Activated T-cell treated with anti-CD3 and anti-CD28 coated beads, Interleukin-2, amount 50 U/mL, for 1 hour (primary cell): ENCODE measurements at regions not wholly inside any gene's neighbourhood (a gene's known extent, or its start where the extent isn't known, plus 50 kb on each side); places are given as distances from the start of the nearest gene placed in this dataset.
"Not testable (repeated sequence)": the region's sequence is repeated elsewhere in the genome, so short reads cannot be mapped to it uniquely, and the experiment has no call there.

Experiments
- DNase-seq: peaks from one replicate; pipeline ENCODE4 v3.0.0-alpha.2; 2020

DNA sequence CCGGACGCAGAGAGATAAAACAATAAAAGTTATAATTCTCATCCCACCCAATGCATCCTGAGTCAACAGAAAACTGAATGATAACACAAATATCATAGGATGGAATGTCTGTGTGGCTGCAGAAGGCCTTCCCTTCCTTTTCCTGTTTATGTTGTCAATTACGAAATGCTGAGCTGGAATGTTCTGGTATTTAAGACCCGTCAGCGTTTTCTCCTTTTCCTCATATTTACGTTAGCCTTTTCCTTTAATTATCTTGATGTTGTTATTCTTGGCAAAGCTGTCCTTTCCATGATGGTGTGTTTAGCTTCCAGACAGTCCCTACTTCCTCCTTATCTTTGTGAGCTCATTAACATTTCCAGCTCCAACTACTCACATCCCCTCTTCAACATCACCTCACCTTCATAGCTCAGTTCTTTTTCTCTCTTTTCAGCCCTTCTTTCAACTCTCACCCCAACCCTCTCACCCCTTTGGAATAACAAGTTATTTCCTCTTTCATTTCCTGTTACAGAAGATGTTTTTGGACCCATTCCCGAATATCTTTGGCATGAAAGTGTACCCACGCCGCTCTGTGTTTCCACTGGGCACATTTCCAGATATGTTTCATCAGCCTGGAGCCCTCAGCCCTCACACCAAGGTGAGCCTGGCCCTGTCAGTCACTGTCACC lies 221.6 kb downstream of the NR2F1-AS1 start:
- no peak for DNase-seq

DNA sequence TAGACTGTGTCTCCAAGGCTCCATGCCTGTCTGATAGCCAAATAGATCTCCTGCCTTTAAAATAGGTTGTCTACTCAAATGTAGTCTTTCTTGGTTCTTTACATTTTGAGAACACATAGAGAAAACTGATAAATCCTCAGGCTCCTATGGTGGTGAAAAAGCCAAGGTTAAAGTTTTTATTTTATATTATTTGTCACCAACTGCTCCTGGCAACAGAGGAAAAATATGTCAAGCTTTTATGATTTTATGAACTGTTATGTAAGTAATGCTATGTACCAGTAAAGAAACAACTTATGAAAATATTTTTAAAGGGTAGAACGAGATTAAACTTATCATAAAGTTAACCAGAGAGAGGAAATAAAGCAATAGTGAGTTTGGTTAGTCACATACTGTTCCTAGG lies 222.8 kb downstream of the NR2F1-AS1 start:
- DNase-seq = no peak

DNA sequence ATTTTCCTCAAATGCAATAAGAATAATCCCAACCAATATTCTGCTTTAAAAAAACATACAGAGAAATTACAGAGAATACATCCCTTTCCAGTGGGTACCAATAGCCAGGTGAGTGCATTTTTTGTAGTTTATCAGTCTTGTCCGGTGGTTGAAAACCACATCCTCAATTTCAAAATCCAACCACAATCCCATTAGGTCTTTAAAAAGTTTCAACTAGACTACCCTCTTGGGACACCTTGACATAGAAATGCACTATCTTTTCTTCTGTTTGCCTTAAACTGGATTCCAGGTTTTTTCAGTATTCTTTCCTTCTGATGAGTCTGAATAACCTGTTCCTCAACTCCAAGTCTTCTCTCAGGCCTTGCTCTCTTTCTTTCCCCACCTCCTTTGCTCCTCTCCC lies 223.3 kb downstream of the NR2F1-AS1 start:
- DNase-seq = no peak

DNA sequence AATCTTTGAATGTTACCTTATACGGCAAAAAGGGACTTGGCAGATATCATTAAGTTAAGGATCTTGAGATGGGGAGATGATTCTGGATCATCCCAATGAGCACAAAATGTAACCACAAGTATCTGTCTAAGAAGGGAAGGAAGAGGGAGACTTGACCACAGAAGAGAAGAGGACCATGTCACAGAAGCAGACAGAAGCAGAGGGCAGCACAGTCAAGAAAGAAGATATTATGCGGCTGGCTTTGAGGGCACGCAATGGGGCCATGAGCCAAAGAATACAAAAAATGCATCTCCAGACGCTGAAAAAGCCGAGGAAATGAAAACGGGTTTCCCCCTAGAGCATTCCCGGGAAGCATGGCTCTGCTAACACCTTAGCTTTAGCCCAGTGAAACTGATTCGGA lies 225.3 kb downstream of the NR2F1-AS1 start:
- DNase-seq = no peak

DNA sequence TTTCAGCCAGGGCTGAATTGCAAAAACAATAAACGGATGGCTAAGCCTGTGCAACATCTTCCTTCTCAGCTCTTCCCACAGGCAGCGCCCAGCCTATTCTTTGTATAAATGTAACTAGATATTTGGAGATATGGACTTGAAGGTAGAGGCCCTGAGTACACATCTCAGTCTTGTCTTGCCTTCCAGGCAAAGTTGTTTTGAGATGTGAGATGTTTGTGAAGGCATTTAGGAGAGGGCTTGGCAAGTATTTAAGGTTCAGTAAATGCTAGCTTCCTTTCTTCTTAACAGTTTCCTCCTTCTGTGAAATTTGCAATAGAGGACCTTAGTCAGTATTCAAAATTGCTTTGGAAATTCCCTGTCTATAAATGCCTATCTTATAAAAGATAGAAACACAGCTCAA lies 228.8 kb downstream of the NR2F1-AS1 start:
- DNase-seq = no peak

GRCh38 chr5:93349613-93350012 lies 231.4 kb downstream of the NR2F1-AS1 start:
- DNase-seq = no peak

- DNase-seq = no peak
These were observed 232.8 kb downstream of the NR2F1-AS1 start for GRCh38 chr5:93348231-93348630.

DNA sequence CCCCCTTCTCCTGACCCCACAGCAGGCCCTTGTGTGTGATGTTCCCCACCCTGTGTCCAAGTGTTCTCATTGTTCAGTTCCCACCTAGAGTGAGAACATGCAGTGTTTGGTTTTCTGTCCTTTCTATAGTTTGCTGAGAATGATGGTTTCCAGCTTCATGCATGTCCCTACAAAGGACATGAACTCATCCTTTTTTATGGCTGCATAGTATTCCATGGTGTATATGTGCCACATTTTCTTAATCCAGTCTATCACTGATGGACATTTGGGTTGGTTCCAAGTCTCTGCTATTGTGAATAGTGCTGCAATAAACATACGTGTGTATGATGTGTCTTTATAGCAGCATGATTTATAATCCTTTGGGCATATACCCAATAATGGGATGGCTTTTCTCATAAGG lies 234.2 kb downstream of the NR2F1-AS1 start:
- DNase-seq = not testable (repeated sequence)

DNA sequence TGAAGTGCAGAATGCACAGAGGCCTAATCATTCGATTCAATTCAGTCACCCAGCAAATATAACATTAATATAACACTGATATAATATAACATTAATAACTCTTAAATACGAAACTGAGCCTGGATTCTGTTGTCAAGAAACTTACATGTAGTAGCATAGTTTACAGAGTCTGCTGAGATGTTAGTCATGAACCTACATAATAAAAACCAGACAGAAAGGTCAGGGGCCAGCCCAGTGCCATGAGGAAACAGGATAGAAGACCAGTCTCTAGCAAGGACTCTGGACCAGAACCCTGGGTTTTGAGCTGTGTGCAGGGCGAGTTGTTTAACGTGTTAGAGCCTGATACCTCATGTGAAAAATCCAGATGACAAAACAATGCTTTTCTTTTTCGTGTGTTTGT lies 234.7 kb downstream of the NR2F1-AS1 start:
- no peak for DNase-seq

DNA sequence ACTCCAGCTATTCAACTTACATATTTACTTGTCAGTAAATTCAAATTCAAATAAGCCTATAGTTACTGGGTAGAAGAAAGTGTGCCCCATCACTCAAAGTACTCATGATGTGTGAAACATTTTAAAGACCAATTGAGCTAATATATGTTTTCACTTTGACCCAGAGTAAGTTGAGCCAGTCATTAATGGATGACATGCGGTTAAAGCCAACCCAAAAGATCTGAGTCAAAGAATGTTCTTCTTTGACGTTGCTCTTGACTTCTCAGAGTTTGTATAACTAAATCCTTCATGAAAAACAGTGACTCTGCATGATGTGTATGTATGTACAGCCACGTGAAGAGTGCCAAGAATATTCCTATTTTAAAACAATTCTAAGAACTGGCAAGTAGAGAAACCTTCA lies 237.4 kb downstream of the NR2F1-AS1 start:
- DNase-seq = no peak

DNA sequence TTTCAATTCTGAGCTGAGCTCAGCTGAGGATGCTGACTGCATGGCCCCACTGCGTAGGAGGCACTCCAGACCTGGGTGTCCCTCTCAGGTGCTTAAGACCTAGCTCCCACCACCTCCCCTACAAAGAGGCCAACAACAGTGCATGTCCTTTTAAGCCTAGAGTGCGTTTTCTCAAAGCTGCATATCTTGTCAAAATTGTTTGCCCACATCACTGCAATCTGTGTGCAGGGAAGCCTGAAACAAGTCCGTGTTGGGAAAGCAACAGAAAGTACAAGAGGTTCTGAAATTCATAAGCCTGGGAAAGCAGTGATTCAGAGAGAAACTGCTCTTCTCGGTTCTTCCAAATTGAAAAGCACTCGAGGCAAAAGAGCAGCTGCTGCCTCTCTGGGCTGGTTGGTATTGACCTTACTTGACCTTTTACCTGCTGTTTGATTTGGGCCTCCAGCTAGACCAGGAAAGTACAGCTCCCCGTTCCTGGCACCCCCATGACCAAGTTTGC lies 238.4 kb downstream of the NR2F1-AS1 start:
- no peak for DNase-seq

DNA sequence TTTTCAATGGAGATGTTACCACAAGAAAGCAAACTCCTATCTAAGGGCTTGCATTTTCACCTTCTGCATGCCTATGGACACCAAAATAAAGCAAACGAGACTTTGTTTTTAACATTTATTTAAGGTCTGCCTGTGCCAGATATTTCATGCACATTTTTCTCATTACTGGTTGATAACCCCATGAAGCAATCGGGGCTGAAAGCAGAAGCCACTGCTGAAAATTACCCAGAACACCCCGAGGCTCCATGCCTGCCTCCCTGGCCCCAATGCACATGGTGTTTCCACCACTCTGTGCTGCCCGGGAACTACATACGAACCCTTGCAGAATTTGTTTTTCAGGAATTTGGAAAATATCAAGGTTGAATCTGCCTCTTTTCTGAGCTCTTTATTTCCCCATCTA lies 240.1 kb downstream of the NR2F1-AS1 start:
- DNase-seq = no peak

DNA sequence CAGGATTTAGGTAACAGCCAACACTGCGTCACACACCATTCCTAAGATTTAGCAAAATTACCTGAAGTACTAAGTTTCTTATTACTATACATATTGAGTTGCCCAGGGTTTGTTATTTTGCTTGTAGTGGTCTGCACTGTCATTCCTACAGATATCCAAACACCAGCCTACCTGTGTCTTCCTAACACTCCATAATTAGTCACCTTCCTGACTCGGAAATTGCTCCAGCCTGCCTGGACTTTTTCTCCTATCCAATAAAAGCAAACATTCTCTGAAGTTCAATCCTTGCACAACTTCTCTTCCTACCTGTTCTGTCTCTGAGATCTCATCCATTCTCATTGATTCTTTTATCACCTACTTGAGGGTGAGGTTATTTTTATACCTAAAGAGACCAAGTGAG lies 243.9 kb downstream of the NR2F1-AS1 start:
- DNase-seq = no peak

GRCh38 chr5:93336330-93337110 lies 244.5 kb downstream of the NR2F1-AS1 start:
- no peak for DNase-seq

GRCh38 chr5:93331863-93332262 lies 249.2 kb downstream of the NR2F1-AS1 start:
- no peak for DNase-seq

DNA sequence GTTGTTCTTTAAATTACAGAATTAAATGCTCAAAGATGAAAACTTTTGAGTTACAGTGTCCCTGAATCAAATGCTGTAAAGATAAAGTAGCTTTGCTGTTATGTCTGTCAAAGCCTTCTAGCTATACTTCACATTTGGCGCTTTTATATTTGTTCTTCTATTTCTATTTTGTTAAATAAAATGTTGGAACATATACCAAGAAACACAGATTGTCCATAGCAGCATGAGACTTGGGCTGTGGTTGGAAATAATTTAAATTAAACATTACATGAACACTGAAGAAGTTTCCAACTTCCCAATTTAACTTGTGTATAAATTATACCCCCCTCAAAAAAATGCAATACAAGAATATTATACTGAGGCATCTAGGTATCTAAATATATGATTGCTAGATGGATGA lies 249.8 kb downstream of the NR2F1-AS1 start:
- DNase-seq = no peak

GRCh38 chr5:93330506-93330905 lies 250.5 kb downstream of the NR2F1-AS1 start:
- DNase-seq = no peak

GRCh38 chr5:93329756-93330155 lies 251.3 kb downstream of the NR2F1-AS1 start:
- no peak for DNase-seq

DNA sequence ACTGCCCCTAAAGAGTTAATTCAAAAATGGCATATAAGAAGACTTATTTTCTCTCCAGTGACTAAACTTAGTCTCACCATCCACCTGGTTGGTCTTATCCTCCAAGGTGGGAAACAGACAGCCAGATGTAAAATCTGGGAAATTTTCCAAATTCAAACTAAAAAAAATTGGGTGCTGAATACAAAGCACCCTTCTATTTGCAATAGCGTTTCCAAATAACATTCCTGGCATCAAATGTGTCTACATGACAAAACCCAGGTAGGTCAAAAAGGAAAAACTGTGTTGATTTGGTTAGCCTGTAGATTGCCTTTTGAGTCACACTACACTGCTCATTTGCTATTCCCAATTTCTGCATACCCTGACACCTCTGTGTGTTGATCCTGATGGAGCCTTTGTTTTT lies 252.2 kb downstream of the NR2F1-AS1 start:
- no peak for DNase-seq

DNA sequence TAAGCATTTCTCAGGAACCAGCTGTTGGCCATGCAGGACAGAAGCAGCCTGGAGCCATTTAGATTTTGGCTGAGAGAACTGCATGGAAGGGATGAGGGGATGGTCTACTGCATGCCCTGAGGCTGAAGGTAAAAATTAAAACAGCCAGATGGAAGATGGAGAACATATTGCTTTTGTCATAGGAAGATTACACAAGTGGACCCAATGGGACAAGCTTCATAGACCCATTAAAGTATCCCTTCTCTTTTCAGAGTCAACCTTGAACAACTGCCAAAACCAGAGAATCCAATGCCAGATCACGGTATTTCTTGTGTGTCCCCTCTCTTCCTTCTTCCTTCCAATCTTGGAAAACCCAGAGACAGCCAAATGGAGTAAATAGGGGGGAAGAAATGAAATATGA lies 253.4 kb downstream of the NR2F1-AS1 start:
- DNase-seq = no peak

DNA sequence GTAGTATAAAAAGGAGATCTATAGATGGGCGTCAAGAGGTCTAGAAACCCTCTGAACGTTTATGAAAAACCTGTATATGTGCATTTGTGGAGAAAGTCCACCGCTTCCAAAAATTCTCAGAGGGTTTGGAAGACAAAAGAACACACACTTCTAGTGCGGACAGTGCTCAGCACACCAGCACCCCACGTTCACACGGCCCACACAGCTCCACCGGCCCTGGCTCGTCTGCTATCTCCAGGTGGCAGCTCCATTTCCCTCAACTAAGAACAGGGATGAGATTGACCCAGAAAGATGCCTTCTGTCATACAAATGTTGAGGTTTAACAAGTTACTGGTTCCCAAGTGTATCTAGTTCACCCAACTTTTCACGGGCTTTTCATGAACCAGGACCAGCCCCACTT lies 255.1 kb downstream of the NR2F1-AS1 start:
- no peak for DNase-seq

GRCh38 chr5:93322974-93323860 lies 257.8 kb downstream of the NR2F1-AS1 start:
- no peak for DNase-seq

- no peak for DNase-seq
These were observed 260.0 kb downstream of the NR2F1-AS1 start for GRCh38 chr5:93320920-93321445.
